Caco-2 (cell line): ENCODE measurements at regions not wholly inside any gene's neighbourhood (a gene's known extent, or its start where the extent isn't known, plus 50 kb on each side); places are given as distances from the start of the nearest gene placed in this dataset.

Experiments
- BruUV-seq: library from RNA; stranded (reverse); fragments of 400-500 nt; replicated peaks from 2 replicates; lab custom pipeline; 2021; lab: Mats Ljungman, UMichigan
- CTCF ChIA-PET: fragments of 300-600 bp; sonication (Branson Sonifier 250); formaldehyde crosslinking; loops from one replicate; lab custom pipeline; 2022; ENCODE audit warnings: antibody characterized with exemption; lab: Charles Lee
- POLR2A ChIA-PET: fragments of 300-600 bp; sonication (Branson Sonifier 250); formaldehyde crosslinking; loops from one replicate; lab custom pipeline; 2022; ENCODE audit warnings: antibody characterized with exemption; lab: Charles Lee
- DNase-seq, 2 experiments: peaks; one replicate each; pipeline versions ENCODE4 v3.0.0 to v3.0.0-alpha.2; 2020 to 2022
- H3K27me3 ChIP-seq: replicated peaks from 2 replicates; pipeline ENCODE4 v1.6.0; 2011; ENCODE audit warnings: low read length; ENCODE audit not compliant: control insufficient read depth, insufficient read depth
- H3K36me3 ChIP-seq: 2 replicates; pipeline ENCODE4 v1.5.1; 2011; ENCODE audit warnings: low read length; ENCODE audit not compliant: control insufficient read depth, insufficient read depth
- H3K4me1 ChIP-seq: fragments of 250-450 bp; sonication (Bioruptor Pico); 2 replicates; pipeline ENCODE4 v1.5.1; 2020; ENCODE audit warnings: mild to moderate bottlenecking
- H3K4me3 ChIP-seq: 2 replicates; pipeline ENCODE4 v1.5.1; 2011; ENCODE audit warnings: low read depth, mild to moderate bottlenecking, control low read depth, low read length
- H3K9me3 ChIP-seq: fragments of 250-450 bp; sonication (Bioruptor Pico); 2 replicates; pipeline ENCODE4 v1.5.1; 2020; ENCODE audit warnings: mild to moderate bottlenecking, moderate library complexity
- H3K27ac Mint-ChIP-seq: one replicate; pipeline ENCODE4 v1.8.0; 2022; ENCODE audit warnings: mixed read lengths; ENCODE audit not compliant: unreplicated experiment
- H3K27me3 Mint-ChIP-seq: one replicate; pipeline ENCODE4 v1.8.0; 2022; ENCODE audit warnings: mixed read lengths; ENCODE audit not compliant: insufficient read depth, unreplicated experiment
- H3K36me3 Mint-ChIP-seq: one replicate; pipeline ENCODE4 v1.8.0; 2022; ENCODE audit warnings: mild to moderate bottlenecking, mixed read lengths; ENCODE audit not compliant: insufficient read depth, unreplicated experiment
- H3K4me1 Mint-ChIP-seq: one replicate; pipeline ENCODE4 v1.8.0; 2022; ENCODE audit warnings: low read depth, mixed read lengths; ENCODE audit not compliant: unreplicated experiment
- H3K4me3 Mint-ChIP-seq: one replicate; pipeline ENCODE4 v1.8.0; 2022; ENCODE audit warnings: mild to moderate bottlenecking, moderate library complexity, mixed read lengths; ENCODE audit not compliant: unreplicated experiment
- H3K9me3 Mint-ChIP-seq: one replicate; pipeline ENCODE4 v1.8.0; 2022; ENCODE audit warnings: mixed read lengths; ENCODE audit not compliant: unreplicated experiment
- intact Hi-C: fragments of 100-400 bp; cut with micrococcal nuclease; formaldehyde crosslinking; loops from one replicate; pipeline ENCODE4 v1.10.0; 2022; ENCODE audit not compliant: unreplicated experiment
- TF ChIP-seq, protein P1 (sequence below), 2 experiments: fragments of 200-600 bp in 1 of 2; IDR thresholded peaks; 1 replicate in 1 of 2; 2 replicates in 1 of 2; pipeline versions ENCODE4 v1.5.1 to v1.8.0; 2011 to 2022; ENCODE audit warnings: antibody characterized with exemption in 1 of 2, control low read depth in 1 of 2, inconsistent platforms in 1 of 2, low read depth in 1 of 2, low read length in 1 of 2, mild to moderate bottlenecking in 1 of 2, moderate library complexity in 1 of 2; ENCODE audit not compliant: insufficient read depth in 1 of 2, severe bottlenecking in 1 of 2, unreplicated experiment in 1 of 2

GRCh38 chr13:50124536-50125303 lies 109.5 kb downstream of the KCNRG start:
- CTCF ChIA-PET: interaction anchor here (0.7 kb wide), 1 partner anchor 929 kb away, joined by 6 read pairs; no protein-coding TSS in a partner anchor
- DNase-seq: peak; percentile 74 to 79
- TF ChIP-seq, protein P1, sequence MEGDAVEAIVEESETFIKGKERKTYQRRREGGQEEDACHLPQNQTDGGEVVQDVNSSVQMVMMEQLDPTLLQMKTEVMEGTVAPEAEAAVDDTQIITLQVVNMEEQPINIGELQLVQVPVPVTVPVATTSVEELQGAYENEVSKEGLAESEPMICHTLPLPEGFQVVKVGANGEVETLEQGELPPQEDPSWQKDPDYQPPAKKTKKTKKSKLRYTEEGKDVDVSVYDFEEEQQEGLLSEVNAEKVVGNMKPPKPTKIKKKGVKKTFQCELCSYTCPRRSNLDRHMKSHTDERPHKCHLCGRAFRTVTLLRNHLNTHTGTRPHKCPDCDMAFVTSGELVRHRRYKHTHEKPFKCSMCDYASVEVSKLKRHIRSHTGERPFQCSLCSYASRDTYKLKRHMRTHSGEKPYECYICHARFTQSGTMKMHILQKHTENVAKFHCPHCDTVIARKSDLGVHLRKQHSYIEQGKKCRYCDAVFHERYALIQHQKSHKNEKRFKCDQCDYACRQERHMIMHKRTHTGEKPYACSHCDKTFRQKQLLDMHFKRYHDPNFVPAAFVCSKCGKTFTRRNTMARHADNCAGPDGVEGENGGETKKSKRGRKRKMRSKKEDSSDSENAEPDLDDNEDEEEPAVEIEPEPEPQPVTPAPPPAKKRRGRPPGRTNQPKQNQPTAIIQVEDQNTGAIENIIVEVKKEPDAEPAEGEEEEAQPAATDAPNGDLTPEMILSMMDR (IDR thresholded peaks at IDR 0.05; ENCODE audit: insufficient read depth in 1 of 2, low read depth in 1 of 2, low read length in 1 of 2, severe bottlenecking in 1 of 2, unreplicated experiment in 1 of 2): no peak
- POLR2A ChIA-PET: interaction anchor here (0.6 to 4.0 kb wide), 9 partner anchors 43 to 790 kb away, joined by 3 to 29 read pairs (median 4); partner anchors contain the start of genes RNASEH2B, SPRYD7 and TRIM13
- peaks cover 26% of the 10 kb centered on the region for H3K4me1 Mint-ChIP-seq
- peak overlapping the region; percentile 95 for H3K4me3 Mint-ChIP-seq
- peak overlapping the region; percentile 100 for H3K4me3 ChIP-seq
- intact Hi-C loops: loop anchor here (1.0 to 5.0 kb wide), 4 partner anchors 42 to 211 kb away; partner anchors contain the start of genes SPRYD7 and TRIM13
- peaks cover 37% of the 10 kb centered on the region for H3K36me3 Mint-ChIP-seq
- peaks cover 22% of the 10 kb centered on the region for H3K4me1 ChIP-seq
- BruUV-seq: no TSS peak
- H3K36me3 ChIP-seq: 0 out of 2 replicates have a peak, but pooled peaks cover 3% of the 10 kb centered on the region
- H3K27me3 ChIP-seq: no peaks in the 10 kb centered on the region
- H3K9me3 ChIP-seq: no peaks in the 10 kb centered on the region
- H3K27me3 Mint-ChIP-seq: no peaks in the 10 kb centered on the region
- no peaks in the 10 kb centered on the region for H3K9me3 Mint-ChIP-seq
- peak overlapping the region; percentile 96 for H3K27ac Mint-ChIP-seq

DNA sequence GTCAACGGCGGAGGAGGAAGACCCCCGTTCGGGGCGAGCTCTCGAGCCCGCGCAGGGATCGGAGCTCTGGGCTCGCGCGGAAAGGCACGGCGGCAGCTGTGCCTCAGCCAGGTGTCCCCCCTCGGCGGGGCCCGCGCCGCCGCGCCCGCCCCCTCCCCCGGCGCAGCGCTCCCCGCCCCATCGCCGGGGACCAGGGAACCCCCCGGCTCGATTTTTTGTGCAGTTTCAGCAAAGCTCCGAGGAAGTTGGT lies 110.0 kb downstream of the KCNRG start:
- peak overlapping the region; percentile 95 for H3K4me3 Mint-ChIP-seq
- H3K27ac Mint-ChIP-seq: peak overlapping the region; percentile 96
- no peaks in the 10 kb centered on the region for H3K27me3 ChIP-seq
- no peaks in the 10 kb centered on the region for H3K9me3 ChIP-seq
- H3K36me3 Mint-ChIP-seq: peaks cover 37% of the 10 kb centered on the region
- peaks cover 22% of the 10 kb centered on the region for H3K4me1 ChIP-seq
- ChIA-PET CTCF (interaction anchor here (1.4 kb wide), 1 partner anchor 128 kb away, joined by 6 read pairs; the partner anchor contains the start of gene TRIM13), POLR2A (interaction anchor here (0.6 to 4.0 kb wide), 8 partner anchors 44 to 1832 kb away, joined by 3 to 29 read pairs (median 4); partner anchors contain the start of genes RNASEH2B and TRIM13)
- no peaks in the 10 kb centered on the region for H3K9me3 Mint-ChIP-seq
- H3K4me3 ChIP-seq: peak overlapping the region; percentile 100
- H3K36me3 ChIP-seq: 0 out of 2 replicates have a peak, but pooled peaks cover 3% of the 10 kb centered on the region
- no TSS peak for BruUV-seq
- H3K4me1 Mint-ChIP-seq: peaks cover 26% of the 10 kb centered on the region
- intact Hi-C loops: loop anchor here (1.0 kb wide), 1 partner anchor 210 kb away; no protein-coding TSS in a partner anchor
- no peaks in the 10 kb centered on the region for H3K27me3 Mint-ChIP-seq
- no peak for DNase-seq
- TF ChIP-seq, protein P1 (IDR thresholded peaks at IDR 0.05; ENCODE audit: insufficient read depth in 1 of 2, low read depth in 1 of 2, low read length in 1 of 2, severe bottlenecking in 1 of 2, unreplicated experiment in 1 of 2): no peak

DNA sequence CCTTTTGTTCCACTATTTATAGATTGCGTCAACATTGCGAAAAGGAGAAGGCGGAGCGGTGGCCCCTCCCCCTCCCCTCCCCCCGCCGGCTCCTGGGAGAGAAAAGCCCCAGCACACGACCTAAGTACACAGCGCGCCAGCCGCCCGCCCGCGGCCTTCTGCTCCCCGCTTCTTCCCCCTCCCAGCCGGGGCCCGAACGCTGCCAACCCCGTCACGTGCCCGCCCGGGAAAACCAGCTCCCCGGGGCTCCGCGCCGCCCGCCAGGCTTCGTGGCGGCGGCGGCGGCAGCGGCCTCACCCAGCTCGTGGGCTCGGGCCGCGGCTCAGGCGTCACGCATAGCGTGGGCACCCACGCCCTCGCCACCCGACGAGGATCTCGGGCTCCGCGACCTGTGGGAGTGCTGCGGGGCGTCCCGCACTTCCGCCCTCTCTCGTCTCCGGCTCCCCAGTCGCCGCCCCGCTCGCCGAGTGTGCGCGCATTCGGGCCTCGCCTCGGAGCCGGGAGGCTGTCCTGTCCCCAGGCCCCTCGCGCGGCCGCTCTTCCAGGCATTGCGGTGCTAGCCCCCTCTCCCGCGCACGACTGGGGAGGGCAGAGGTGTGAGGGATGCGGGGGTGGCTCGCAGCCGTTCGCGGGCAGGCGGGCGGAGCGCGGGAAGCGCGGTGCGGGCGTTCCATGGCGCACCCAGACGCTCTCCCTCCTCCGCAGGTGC lies 110.5 kb downstream of the KCNRG start:
- no peaks in the 10 kb centered on the region for H3K27me3 Mint-ChIP-seq
- H3K9me3 Mint-ChIP-seq: no peaks in the 10 kb centered on the region
- Histone ChIP-seq H3K27me3 (no peaks in the 10 kb centered on the region), H3K4me3 (peak overlapping the region; percentile 100), H3K4me1 (peaks cover 22% of the 10 kb centered on the region), H3K9me3 (no peaks in the 10 kb centered on the region), H3K36me3 (0 out of 2 replicates have a peak, but pooled peaks cover 3% of the 10 kb centered on the region)
- peaks cover 26% of the 10 kb centered on the region for H3K4me1 Mint-ChIP-seq
- no TSS peak for BruUV-seq
- intact Hi-C loops: loop anchor here (1.0 kb wide), 1 partner anchor 210 kb away; no protein-coding TSS in a partner anchor
- DNase-seq: peak; percentile 89 to 91
- H3K27ac Mint-ChIP-seq: peak overlapping the region; percentile 96
- ChIA-PET POLR2A (interaction anchor here (0.6 to 4.0 kb wide), 9 partner anchors 44 to 1833 kb away, joined by 3 to 29 read pairs (median 4); partner anchors contain the start of gene TRIM13), CTCF (interaction anchor here (0.6 to 1.4 kb wide), 4 partner anchors 10 to 190 kb away, joined by 3 to 6 read pairs (median 3); partner anchors contain the start of genes SPRYD7 and TRIM13)
- TF ChIP-seq, protein P1 (IDR thresholded peaks at IDR 0.05; ENCODE audit: insufficient read depth in 1 of 2, low read depth in 1 of 2, low read length in 1 of 2, severe bottlenecking in 1 of 2, unreplicated experiment in 1 of 2): no peak
- H3K4me3 Mint-ChIP-seq: peak overlapping the region; percentile 95
- peaks cover 34% of the 10 kb centered on the region for H3K36me3 Mint-ChIP-seq
